ENCODE measurements at regions not wholly inside any gene's neighbourhood (a gene's known extent, or its start where the extent isn't known, plus 50 kb on each side); places are given as distances from the start of the nearest gene placed in this dataset.

GRCh38 chr5:52255308-52255707, 532.4 kb upstream of the ITGA1 start:
- Histone ChIP-seq H3K27ac (no peak overlapping the region), H3K4me2 (no peak overlapping the region), H3K79me2 (ENCODE audit: low read depth) (no peaks in the 10 kb centered on the region), H3K9me3 (ENCODE audit: low read depth) (no peaks in the 10 kb centered on the region), H3K4me3 (no peak overlapping the region), H3K4me1 (no peaks in the 10 kb centered on the region), H3K36me3 (no peaks in the 10 kb centered on the region), H3K9ac (no peak overlapping the region), H2AFZ (replicated peaks) (no peak overlapping the region), H3F3A (ENCODE audit: low read depth) (no peaks in the 10 kb centered on the region), H4K20me1 (ENCODE audit: low read depth) (no peaks in the 10 kb centered on the region), H3K27me3 (no peaks in the 10 kb centered on the region)
- no peaks in the 10 kb centered on the region for H3K27me3 Mint-ChIP-seq (ENCODE audit: insufficient read depth, low read depth)
- H3K36me3 Mint-ChIP-seq: no peaks in the 10 kb centered on the region
- no peak overlapping the region for H3K27ac Mint-ChIP-seq
- DNase-seq (ENCODE audit: low spot score): no peak
- no peaks in the 10 kb centered on the region for H3K9me3 Mint-ChIP-seq
- TF ChIP-seq EZH2 (IDR thresholded peaks at IDR 0.05): no peak
- no peak for TF ChIP-seq CTCF (IDR thresholded peaks at IDR 0.05)
- TF ChIP-seq EZH2phosphoT487 (IDR thresholded peaks at IDR 0.05): no peak
- H3K4me1 Mint-ChIP-seq: no peaks in the 10 kb centered on the region
- no peak overlapping the region for H3K4me3 Mint-ChIP-seq

- H3K27me3 ChIP-seq: no peaks in the 10 kb centered on the region
- H3K36me3 Mint-ChIP-seq: no peaks in the 10 kb centered on the region
- H3K4me1 Mint-ChIP-seq: no peaks in the 10 kb centered on the region
- peaks cover 2% of the 10 kb centered on the region for H3K9me3 Mint-ChIP-seq
- no peaks in the 10 kb centered on the region for H3K9me3 ChIP-seq (ENCODE audit: low read depth)
- H3K79me2 ChIP-seq (ENCODE audit: low read depth): no peaks in the 10 kb centered on the region
- no peak overlapping the region for H3K4me3 Mint-ChIP-seq
- no peak overlapping the region for H3K9ac ChIP-seq
- no peak overlapping the region for H2AFZ ChIP-seq (replicated peaks)
- H3K27me3 Mint-ChIP-seq (ENCODE audit: insufficient read depth, low read depth): no peaks in the 10 kb centered on the region
- no peak overlapping the region for H3K4me2 ChIP-seq
- no peaks in the 10 kb centered on the region for H3F3A ChIP-seq (ENCODE audit: low read depth)
- no peaks in the 10 kb centered on the region for H4K20me1 ChIP-seq (ENCODE audit: low read depth)
- no peaks in the 10 kb centered on the region for H3K4me1 ChIP-seq
- H3K36me3 ChIP-seq: no peaks in the 10 kb centered on the region
- H3K27ac ChIP-seq: no peak overlapping the region
- no peak overlapping the region for H3K4me3 ChIP-seq
- no peak overlapping the region for H3K27ac Mint-ChIP-seq
- DNase-seq (ENCODE audit: low spot score): no peak
- no peak for TF ChIP-seq CTCF (IDR thresholded peaks at IDR 0.05)
- no peak for TF ChIP-seq EZH2phosphoT487 (IDR thresholded peaks at IDR 0.05)
- TF ChIP-seq EZH2 (IDR thresholded peaks at IDR 0.05): no peak
Measured at GRCh38 chr5:52262844-52263243, 524.9 kb upstream of the ITGA1 start.

GRCh38 chr5:52269401-52269800, 518.3 kb upstream of the ITGA1 start:
- Mint-ChIP-seq H3K27me3 (ENCODE audit: insufficient read depth, low read depth) (peaks cover 19% of the 10 kb centered on the region), H3K4me1 (peaks cover 8% of the 10 kb centered on the region), H3K27ac (no peak overlapping the region), H3K36me3 (no peaks in the 10 kb centered on the region), H3K9me3 (peaks cover 3% of the 10 kb centered on the region), H3K4me3 (no peak overlapping the region)
- Histone ChIP-seq H3K9ac (no peak overlapping the region), H3K4me1 (peaks cover 15% of the 10 kb centered on the region), H3K9me3 (ENCODE audit: low read depth) (no peaks in the 10 kb centered on the region), H3K36me3 (no peaks in the 10 kb centered on the region), H3K4me3 (no peak overlapping the region), H2AFZ (replicated peaks) (no peak overlapping the region), H3K27me3 (no peaks in the 10 kb centered on the region), H4K20me1 (ENCODE audit: low read depth) (no peaks in the 10 kb centered on the region), H3K4me2 (no peak overlapping the region), H3K27ac (no peak overlapping the region), H3K79me2 (ENCODE audit: low read depth) (no peaks in the 10 kb centered on the region), H3F3A (ENCODE audit: low read depth) (no peaks in the 10 kb centered on the region)
- no peak for DNase-seq (ENCODE audit: low spot score)
- TF ChIP-seq EZH2phosphoT487 (IDR thresholded peaks at IDR 0.05): no peak
- no peak for TF ChIP-seq EZH2 (IDR thresholded peaks at IDR 0.05)
- no peak for TF ChIP-seq CTCF (IDR thresholded peaks at IDR 0.05)

Data from neural progenitor cell (in vitro differentiated cells).